Common myeloid progenitor, CD34-positive (primary cell): ENCODE measurements at regions not wholly inside any gene's neighbourhood (a gene's known extent, or its start where the extent isn't known, plus 50 kb on each side); places are given as distances from the start of the nearest gene placed in this dataset.
"Not testable (repeated sequence)": the region's sequence is repeated elsewhere in the genome, so short reads cannot be mapped to it uniquely, and the experiment has no call there.

Experiments used
- CTCF ChIA-PET: fragments of 350-600 bp; sonication (Branson Sonifier 250); formaldehyde crosslinking; loops from one replicate; lab custom pipeline; 2021; ENCODE audit warnings: antibody characterized with exemption; lab: Charles Lee
- POLR2A ChIA-PET: fragments of 350-600 bp; sonication (Branson Sonifier 250); formaldehyde crosslinking; loops from one replicate; lab custom pipeline; 2021; ENCODE audit warnings: antibody characterized with exemption; lab: Charles Lee
- DNase-seq, 3 donors: peaks; one replicate each; pipeline versions ENCODE4 v3.0.0 to v3.0.0-alpha.2; 2013
- H3K27ac ChIP-seq, 2 experiments: 1 replicate in 1 of 2; 2 replicates in 1 of 2; pipeline ENCODE4 v1.7.0; 2013; ENCODE audit warnings: inconsistent platforms in 2 of 2, low read length in 2 of 2, mild to moderate bottlenecking in 2 of 2, low read depth in 1 of 2, moderate library complexity in 1 of 2; ENCODE audit not compliant: severe bottlenecking in 2 of 2, insufficient read depth in 1 of 2, poor library complexity in 1 of 2
- H3K27me3 ChIP-seq, 5 experiments: replicated peaks in 2 of 5; 1 replicate in 3 of 5; 2 replicates in 2 of 5; pipeline versions ENCODE4 v1.6.1 to v1.7.0; 2013; ENCODE audit warnings: low read length in 4 of 5, mild to moderate bottlenecking in 2 of 5, moderate library complexity in 2 of 5, inconsistent platforms in 1 of 5; ENCODE audit not compliant: insufficient read depth in 5 of 5, control insufficient read depth in 4 of 5
- H3K36me3 ChIP-seq, 4 experiments: 1 replicate in 2 of 4; 2 replicates in 2 of 4; pipeline versions ENCODE4 v1.6.1 to v1.7.0; 2013; ENCODE audit warnings: low read length in 3 of 4, control low read depth in 1 of 4, mild to moderate bottlenecking in 1 of 4; ENCODE audit not compliant: control insufficient read depth in 4 of 4, insufficient read depth in 4 of 4
- H3K4me1 ChIP-seq, 4 experiments: 1 replicate in 3 of 4; 2 replicates in 1 of 4; pipeline versions ENCODE4 v1.6.1 to v1.7.1; 2013; ENCODE audit warnings: low read length in 3 of 4, mild to moderate bottlenecking in 3 of 4, control low read depth in 1 of 4, inconsistent platforms in 1 of 4, moderate library complexity in 1 of 4; ENCODE audit not compliant: control insufficient read depth in 4 of 4, insufficient read depth in 4 of 4; ENCODE audit errors: control extremely low read depth in 1 of 4
- H3K4me3 ChIP-seq, 7 experiments: 1 replicate in 4 of 7; 2 replicates in 3 of 7; pipeline versions ENCODE4 v1.5.1 to v1.7.0; 2013; ENCODE audit warnings: mild to moderate bottlenecking in 7 of 7, low read length in 6 of 7, moderate library complexity in 6 of 7, inconsistent platforms in 2 of 7, low read depth in 2 of 7, control low read depth in 1 of 7; ENCODE audit not compliant: insufficient read depth in 4 of 7, control insufficient read depth in 1 of 7; ENCODE audit errors: extremely low read depth in 1 of 7
- H3K9me3 ChIP-seq, 5 experiments: 1 replicate in 4 of 5; 2 replicates in 1 of 5; pipeline versions ENCODE4 v1.6.1 to v1.7.1; 2013; ENCODE audit warnings: low read length in 4 of 5, mild to moderate bottlenecking in 2 of 5, inconsistent platforms in 1 of 5, low read depth in 1 of 5, moderate library complexity in 1 of 5; ENCODE audit not compliant: control insufficient read depth in 4 of 5, insufficient read depth in 2 of 5; ENCODE audit errors: control extremely low read depth in 1 of 5
- WGBS: methylation state at CpG from one replicate; pipeline ENCODE4 v1.1.5; 2013; ENCODE audit not compliant: insufficient coverage; 5-methylcytosine and 5-hydroxymethylcytosine counted together

DNA sequence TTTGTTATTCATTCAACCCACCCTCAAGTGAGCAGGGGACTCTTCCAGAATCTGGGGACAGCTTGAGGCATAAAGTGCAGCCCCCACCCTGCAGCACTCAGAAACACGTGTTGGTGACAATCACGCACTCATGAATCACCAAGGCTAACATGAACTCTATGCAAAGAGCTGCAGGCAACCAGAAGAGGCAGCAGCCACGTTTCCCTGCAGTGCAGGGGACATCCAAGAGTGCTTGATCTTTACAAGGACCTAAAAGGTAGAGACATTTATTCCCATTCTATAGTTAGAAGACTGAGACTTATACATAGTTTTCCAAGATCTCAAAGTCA lies 135.2 kb upstream of the GDF10 start:
- POLR2A ChIA-PET = no interaction called here
- CTCF ChIA-PET = interaction anchor here (2.2 to 3.6 kb wide), 3 partner anchors 13 to 147 kb away, joined by 5 to 13 read pairs (median 12); no protein-coding TSS in a partner anchor
- 87% methylated on average over 3 of the region's 3 CpGs for WGBS

DNA sequence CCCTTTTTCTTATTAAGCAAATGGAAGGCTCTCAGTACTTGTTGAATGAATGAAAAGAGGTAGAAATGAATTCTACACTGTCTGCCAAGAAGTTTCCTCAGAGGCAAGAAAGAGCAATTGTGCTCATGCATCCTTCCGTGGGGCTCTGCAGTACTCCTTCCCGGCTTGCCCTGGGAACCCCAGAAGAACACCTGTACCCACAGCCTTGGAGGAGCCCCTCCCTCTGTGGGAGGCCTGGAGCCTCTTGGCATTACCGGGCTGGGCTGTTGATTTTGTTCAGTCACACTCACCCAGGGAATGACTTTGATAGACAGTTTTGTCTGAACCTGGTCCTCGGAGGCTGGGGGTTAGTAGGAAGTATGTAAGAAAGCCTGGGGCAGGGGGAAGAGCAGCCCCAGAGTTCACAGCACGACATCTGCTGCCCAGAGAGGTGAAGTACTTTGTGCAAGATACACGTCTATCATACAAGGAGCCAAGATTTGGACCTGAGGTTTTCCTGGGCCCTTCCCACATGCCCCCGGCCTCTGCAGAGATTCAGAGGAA lies 134.8 kb upstream of the GDF10 start:
- H3K4me3 ChIP-seq = peak overlapping the region in 6 of 7 experiments; percentile 37 to 76 (median 47)
- no peaks in the 10 kb centered on the region for H3K9me3 ChIP-seq

More for the DNA sequence above, 135.2 kb upstream of the GDF10 start:
- Histone ChIP-seq H3K4me1 (peaks cover 0 to 19% (median 17%) of the 10 kb centered on the region in 4 experiments), H3K9me3 (no peaks in the 10 kb centered on the region), H3K4me3 (no peak overlapping the region), H3K27me3 (no peaks in the 10 kb centered on the region), H3K36me3 (no peaks in the 10 kb centered on the region), H3K27ac (no peak overlapping the region)
- DNase-seq = peak in 1 of 3 donors; percentile 7

GRCh38 chr10:47165711-47166404 lies 134.1 kb upstream of the GDF10 start:
- no peaks in the 10 kb centered on the region for H3K27me3 ChIP-seq
- CTCF ChIA-PET = interaction anchor here (0.6 to 3.6 kb wide), 13 partner anchors 9 to 173 kb away, joined by 3 to 13 read pairs (median 3); no protein-coding TSS in a partner anchor
- 5% methylated on average over 26 of the region's 26 CpGs for WGBS
- POLR2A ChIA-PET = no interaction called here
- DNase-seq = peak; percentile 58 to 88 (median 85)
- H3K4me3 ChIP-seq = peak overlapping the region in 6 of 7 experiments; percentile 37 to 76 (median 47)
- peak overlapping the region; percentile 15 to 73 for H3K27ac ChIP-seq
- H3K4me1 ChIP-seq = peaks cover 0 to 19% (median 17%) of the 10 kb centered on the region in 4 experiments
- no peaks in the 10 kb centered on the region for H3K9me3 ChIP-seq
- no peaks in the 10 kb centered on the region for H3K36me3 ChIP-seq

More for the DNA sequence above, 134.8 kb upstream of the GDF10 start:
- Histone ChIP-seq H3K27me3 (no peaks in the 10 kb centered on the region), H3K36me3 (no peaks in the 10 kb centered on the region), H3K27ac (peak overlapping the region in 1 of 2 experiments; percentile 73), H3K4me1 (peaks cover 0 to 19% (median 17%) of the 10 kb centered on the region in 4 experiments)
- peak; percentile 32 to 67 (median 53) for DNase-seq
- ChIA-PET POLR2A (no interaction called here), CTCF (interaction anchor here (0.6 to 3.6 kb wide), 8 partner anchors 8 to 148 kb away, joined by 3 to 13 read pairs (median 4); no protein-coding TSS in a partner anchor)
- WGBS = 35% methylated on average over 6 of the region's 7 CpGs

DNA sequence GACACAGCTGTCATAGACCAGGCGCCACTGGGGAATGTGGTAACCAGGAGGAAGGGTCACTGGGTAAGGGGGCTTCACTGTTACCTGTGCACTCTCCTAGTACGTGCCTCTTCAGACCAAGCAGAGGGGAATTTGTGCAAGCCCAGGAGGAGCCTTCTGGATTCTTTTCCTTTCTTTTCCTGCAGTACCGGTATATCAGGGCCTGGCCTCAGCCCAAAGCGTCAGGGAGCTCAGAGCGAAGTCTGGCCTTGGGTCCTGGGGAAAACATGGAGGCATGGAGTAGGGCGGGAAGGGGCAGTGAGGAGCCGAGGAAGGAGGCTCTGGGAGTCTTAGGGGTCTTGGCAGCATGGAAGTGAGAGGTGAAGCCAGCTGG lies 133.6 kb upstream of the GDF10 start:
- Histone ChIP-seq H3K27ac (no peak overlapping the region), H3K4me3 (no peak overlapping the region), H3K27me3 (no peaks in the 10 kb centered on the region), H3K9me3 (no peaks in the 10 kb centered on the region), H3K36me3 (no peaks in the 10 kb centered on the region), H3K4me1 (peaks cover 0 to 19% (median 17%) of the 10 kb centered on the region in 4 experiments)
- DNase-seq = no peak
- WGBS = 100% methylated on average over 5 of the region's 7 CpGs
- POLR2A ChIA-PET = no interaction called here
- CTCF ChIA-PET = interaction anchor here (0.8 to 3.6 kb wide), 11 partner anchors 9 to 173 kb away, joined by 3 to 13 read pairs (median 3); no protein-coding TSS in a partner anchor

DNA sequence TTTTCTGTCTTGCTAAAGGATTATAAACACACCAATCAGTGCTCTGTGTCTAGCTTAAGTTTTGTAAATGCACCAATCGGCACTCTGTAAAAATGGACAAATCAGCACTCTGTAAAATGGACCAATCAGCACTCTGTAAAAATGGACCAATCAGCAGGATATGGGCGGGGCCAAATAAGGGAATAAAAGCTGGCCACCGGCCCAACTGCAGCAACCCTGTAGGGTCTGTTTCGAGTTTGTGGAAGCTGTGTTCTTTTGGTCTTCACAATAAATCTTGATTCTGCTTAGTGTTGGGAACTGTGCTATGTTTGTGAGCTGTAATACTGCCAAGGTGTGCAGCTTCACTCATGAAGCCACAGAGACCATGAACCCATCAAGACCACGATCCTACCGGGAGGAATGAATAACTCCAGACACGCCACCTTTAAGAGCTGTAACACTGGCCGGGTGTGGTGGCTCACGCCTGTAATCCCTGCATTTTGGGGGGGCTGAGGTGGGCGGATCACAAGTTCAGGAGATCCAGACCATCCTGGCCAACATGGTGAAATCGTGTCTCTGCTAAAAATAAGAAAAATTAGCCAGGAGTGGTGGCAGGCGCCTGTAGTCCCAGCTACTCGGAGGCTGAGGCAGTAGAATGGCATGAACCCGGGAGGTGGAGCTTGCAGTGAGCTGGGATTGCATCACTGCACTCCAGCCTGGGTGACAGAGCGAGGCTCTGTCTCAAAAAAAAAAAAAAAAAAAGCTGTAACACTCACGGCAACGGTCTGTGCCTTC lies 133.0 kb upstream of the GDF10 start:
- H3K36me3 ChIP-seq, H3K27ac ChIP-seq, POLR2A ChIA-PET, H3K27me3 ChIP-seq, H3K9me3 ChIP-seq, H3K4me3 ChIP-seq: not testable (repeated sequence)
- H3K4me1 ChIP-seq = peaks cover 0 to 19% (median 17%) of the 10 kb centered on the region in 4 experiments
- WGBS = 93% methylated on average over 14 of the region's 17 CpGs
- DNase-seq = peak in 2 of 3 donors; percentile 11 to 24
- CTCF ChIA-PET = interaction anchor here (0.8 to 3.6 kb wide), 11 partner anchors 10 to 174 kb away, joined by 3 to 13 read pairs (median 3); no protein-coding TSS in a partner anchor

- Histone ChIP-seq H3K36me3 (no peaks in the 10 kb centered on the region), H3K4me3 (no peak overlapping the region), H3K27me3 (no peaks in the 10 kb centered on the region), H3K9me3 (no peaks in the 10 kb centered on the region), H3K4me1 (peaks cover 0 to 19% (median 17%) of the 10 kb centered on the region in 4 experiments), H3K27ac (no peak overlapping the region)
- CTCF ChIA-PET = interaction anchor here (0.9 to 3.6 kb wide), 3 partner anchors 10 to 144 kb away, joined by 3 to 13 read pairs (median 3); no protein-coding TSS in a partner anchor
- no peak for DNase-seq
- 93% methylated on average over 2 of the region's 2 CpGs for WGBS
- POLR2A ChIA-PET = no interaction called here
These were observed 132.4 kb upstream of the GDF10 start for GRCh38 chr10:47167591-47167990.
